NCI-H2029 (cell line): ENCODE measurements at regions not wholly inside any gene's neighbourhood (a gene's known extent, or its start where the extent isn't known, plus 50 kb on each side); places are given as distances from the start of the nearest gene placed in this dataset.

Experiments used
- DNase-seq: peaks from one replicate; lab custom pipeline; 2025; lab: John Stamatoyannopoulos, UW

DNA sequence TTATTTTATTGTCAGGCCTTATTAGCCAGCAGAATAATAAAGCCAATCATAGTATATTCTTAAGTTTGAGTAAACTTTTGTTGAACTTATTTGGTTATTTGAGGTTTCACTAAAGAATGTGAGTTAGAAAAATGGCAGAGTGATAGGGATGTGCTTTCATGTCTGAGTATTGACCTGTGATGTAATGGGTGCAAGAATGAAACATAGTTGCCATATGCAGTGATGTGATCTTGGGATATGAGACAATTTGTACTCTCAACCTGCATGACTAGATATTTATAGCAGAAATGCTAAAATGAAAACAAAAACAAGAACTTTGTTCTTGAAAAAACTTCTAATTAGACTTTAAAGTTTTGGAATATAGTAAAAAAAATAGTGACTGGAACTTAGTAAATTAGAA lies 97.9 kb downstream of the DISP1 start:
- no peak for DNase-seq

DNA sequence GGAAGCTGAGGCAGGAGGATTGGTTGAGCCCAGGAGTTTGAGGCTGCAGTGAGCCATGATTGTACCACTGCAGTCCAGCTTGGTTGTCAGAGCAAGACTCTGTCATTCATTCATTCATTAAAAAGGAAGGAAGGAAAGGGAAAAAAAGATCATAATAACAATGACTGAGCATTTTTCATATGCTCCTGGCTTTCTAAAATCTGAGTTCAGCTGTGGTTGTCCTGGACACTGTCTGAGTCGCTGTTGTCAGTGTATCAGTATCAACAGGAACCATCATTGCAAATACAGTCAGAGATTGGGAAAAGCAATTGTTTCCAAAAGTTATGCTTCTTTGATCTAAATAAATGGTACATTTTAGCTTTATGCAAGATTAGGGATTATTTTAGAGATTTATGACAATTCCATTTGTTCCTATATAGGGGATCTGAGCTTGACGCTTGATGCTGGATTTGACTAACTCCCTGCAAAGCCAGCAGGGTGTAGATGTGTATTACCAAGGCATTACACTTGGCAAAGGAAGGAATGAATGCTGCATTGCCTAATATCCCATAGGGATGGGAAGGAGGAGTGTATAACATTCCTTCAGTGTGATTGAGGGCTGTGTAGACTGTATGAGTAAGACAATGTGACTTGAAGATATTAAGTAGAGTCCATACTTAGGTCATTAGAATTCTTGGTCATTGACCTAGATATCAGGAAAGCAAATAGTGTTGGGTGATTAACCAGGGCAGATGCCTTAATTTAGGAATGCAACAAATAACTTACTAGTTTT lies 100.2 kb downstream of the DISP1 start:
- DNase-seq = no peak

DNA sequence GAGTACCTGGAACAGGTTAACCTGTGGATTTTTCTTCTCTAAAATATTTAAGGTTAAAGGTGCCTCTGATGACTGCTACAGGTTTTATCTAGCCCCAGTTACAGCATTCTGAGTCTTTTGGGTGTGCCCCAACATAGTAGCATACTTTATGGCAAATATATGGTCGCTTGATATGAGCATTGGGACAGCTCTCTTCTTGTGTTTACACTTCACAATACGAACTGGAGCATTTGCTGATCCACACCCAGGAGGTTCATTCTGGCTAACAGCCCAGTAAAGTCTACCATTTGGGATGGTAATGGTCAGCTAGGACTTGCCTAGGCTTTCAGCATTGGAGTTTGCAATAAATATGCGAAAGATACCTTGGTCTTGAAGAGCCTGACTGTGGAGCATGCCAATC lies 101.3 kb downstream of the DISP1 start:
- no peak for DNase-seq

DNA sequence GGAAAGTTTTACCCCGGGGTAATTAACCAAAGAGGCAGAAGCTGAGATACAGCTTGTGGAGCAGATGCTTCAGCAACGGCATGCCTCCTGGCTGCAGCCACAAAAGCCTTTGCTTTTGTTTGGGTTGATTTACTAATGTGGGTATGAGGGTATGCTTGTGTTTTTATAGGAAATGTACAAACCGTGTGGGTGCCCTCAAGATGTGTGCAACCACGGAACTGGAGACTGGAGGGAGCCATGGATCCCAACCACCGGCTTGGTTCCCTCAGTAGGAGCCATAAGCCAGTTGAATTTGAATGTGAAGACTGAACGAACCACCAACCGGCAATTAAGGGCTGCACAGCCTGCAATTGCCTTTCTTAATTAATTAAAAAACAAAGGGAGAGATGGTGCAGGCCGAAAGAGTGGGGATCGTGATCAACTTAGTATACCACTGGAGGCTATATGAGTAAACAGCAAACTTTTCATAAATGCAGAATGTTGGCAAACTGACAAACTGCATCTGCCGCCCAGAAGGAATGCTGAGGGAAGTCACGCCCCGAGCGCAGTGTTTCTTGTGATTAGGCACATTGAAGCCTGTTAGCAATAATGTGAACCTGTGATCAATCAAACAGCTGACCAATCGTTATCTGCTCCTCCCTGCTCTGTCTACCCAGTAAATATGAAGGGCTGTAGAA lies 104.1 kb downstream of the DISP1 start:
- no peak for DNase-seq

DNA sequence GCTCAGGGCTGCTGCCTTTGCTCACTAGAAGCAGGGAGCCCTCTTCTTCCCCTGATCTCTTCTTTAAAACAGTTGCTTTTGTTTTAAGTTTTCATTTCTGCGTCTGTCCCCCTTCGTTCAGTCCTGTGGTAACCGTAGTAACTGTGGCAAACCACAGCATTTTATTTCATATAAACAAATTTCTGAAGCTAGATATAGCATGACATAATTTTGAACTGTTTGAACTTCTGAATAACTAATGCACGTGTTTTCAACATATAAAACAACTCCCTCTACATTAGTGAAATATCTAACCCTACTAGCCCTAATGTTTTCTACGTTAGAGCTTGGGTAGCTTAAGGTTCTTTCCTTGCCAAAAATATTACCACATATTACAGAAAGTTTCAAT lies 104.6 kb downstream of the DISP1 start:
- no peak for DNase-seq

DNA sequence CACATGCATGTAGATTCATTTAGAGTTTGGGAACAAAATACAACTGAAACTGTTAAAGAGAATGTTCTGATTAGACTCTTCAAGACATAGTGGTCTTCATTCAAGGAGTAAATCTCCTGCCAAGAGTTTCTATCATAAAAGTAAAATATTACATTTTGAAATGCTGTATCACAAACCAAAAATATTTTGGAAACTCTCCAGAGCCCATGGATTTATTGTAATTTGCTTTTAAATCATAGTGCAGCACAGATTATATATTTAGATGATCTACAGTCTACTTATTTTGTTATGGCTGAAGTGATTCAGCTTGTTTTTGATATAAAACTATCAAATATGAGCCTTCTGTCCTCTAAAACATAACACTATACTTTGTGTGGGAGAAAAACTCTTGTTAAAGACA lies 105.3 kb downstream of the DISP1 start:
- no peak for DNase-seq

DNA sequence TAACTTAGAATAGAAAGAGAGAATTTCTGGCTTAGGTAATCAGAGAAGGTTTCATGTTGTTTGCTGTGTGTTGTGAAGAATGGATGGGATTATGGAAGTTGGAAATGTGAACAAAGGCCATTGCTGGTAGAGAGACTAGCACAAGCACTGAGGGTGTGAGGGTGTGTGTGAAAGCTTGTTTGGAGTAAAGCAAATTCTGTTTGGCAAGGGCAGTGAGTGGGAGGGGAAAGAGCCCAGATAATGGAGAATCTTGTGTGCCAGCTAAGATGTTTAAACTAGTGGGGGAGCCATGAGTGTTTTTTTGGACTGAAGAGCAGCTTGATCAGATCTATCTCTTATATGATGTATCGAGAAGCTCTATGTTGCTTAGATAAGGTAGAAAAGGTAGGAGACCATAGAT lies 107.1 kb downstream of the DISP1 start:
- DNase-seq = no peak

DNA sequence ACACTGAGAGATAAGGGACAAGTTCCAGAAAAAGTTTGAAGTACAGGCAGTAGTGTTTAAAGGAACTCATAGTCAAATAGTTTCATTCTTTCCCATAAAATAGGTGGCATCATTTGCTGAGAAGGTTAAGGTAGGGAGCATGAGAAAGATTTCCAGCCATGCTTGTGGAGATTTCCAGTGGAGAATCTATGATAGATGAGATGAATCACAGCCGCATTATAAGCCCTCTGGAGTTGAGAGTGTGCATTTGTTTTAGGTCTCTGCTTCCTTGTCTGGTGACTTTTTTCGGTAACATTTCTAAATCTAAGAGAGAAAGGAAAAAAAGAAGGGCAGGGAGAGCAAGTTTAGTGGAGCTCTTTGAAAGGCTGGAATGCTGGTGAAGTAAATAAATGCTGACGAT lies 108.7 kb downstream of the DISP1 start:
- no peak for DNase-seq

DNA sequence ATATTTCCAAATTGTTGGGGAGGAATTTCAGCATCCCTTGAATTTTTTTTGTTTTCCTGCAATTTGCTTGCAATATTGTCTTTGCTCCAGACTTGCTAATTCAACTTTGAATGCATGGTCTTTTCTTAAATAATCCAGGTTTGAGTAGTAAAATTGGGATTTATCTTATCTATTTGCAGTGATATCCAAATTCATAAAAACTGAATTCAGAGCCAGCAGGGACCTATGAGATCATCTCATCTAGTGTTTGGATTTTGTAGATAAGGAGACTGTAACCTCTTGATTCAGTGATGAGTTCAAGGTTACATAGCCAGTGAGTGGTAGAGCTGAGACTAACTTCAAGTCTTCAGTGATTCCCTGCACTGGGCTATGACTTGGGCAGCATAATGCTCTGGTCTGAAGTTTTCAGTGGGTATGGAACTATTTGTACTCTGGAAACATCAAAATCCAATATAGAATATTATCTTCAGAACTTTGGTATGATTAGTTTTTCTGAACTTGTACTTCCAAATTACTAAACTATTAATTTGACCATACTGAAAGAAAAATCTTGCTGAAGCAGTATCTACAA lies 109.4 kb downstream of the DISP1 start:
- DNase-seq = no peak

DNA sequence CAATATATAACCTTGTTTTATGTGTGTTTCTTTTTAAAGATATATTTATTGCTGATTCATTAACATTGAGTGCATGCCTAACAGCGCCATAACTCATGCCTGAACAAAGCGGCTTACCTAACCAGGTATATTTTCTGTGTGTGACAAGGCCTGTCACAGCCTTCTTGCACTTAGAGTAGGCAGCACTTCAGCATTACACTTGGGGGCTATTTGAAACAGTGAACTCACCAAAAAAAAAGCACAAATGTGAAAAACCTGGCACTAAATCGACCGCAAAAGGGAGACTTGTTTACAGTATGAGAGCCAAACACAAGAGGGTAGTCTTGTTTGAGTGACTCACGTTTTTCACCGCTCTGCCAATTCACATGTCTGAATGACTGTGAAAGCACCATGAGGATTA lies 111.7 kb downstream of the DISP1 start:
- peak; percentile 75 for DNase-seq

DNA sequence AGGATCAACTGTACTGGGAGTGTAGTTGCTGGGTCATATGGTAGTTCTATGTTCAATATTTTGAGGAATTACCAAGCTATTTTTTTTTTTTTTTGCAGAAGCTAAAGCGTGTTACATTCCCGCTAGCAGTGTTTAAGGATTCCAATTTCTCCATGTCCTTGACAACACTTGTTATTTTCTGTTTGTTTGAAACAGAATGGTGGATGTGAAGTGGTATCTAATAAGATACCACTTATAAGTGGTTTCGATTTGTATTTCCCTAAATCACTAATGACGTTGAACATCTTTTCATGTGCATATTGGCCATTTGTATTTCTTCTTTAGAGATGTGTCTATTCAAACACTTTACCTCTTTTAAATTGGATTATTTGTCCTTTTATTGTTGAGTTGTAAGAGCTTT lies 112.2 kb downstream of the DISP1 start:
- peak; percentile 58 for DNase-seq

DNA sequence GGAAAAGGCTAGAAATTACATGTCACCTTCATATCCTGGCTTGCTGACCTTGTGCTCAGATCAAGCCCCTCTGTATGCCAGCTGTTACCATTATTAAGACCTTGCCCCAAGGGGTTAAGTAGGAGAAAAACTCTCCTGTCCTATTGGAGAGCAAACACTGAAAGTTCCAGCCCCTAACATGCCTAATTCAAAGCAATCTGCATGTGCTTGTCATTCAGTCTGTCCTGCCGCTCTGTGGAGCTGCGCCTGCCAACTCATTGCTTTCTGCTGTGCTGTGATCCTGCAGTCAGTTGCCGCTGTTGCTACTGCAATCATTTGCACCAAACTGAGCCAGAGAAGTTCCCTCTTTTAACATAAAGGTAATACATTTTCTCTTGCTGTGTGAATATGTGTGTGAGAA lies 113.4 kb downstream of the DISP1 start:
- peak; percentile 65 for DNase-seq

DNA sequence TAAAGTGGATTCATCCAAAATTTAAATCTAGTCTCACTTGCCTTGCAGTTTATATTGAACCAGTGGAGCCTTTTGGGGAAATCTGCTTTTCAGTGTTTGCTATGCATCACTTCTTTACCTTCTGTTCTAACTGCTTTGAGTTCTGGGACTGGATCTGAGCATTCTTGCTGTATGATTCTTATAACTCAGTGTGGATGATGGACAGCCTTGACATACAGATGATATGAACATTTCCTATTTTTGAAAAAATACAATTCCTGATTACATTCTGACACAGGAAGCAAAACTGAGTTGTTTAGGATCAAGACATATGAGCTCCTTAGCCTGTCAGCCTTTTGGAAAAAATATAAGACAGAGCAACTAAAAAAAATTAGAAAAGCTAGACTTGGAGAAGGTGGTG lies 115.2 kb downstream of the DISP1 start:
- DNase-seq = no peak

DNA sequence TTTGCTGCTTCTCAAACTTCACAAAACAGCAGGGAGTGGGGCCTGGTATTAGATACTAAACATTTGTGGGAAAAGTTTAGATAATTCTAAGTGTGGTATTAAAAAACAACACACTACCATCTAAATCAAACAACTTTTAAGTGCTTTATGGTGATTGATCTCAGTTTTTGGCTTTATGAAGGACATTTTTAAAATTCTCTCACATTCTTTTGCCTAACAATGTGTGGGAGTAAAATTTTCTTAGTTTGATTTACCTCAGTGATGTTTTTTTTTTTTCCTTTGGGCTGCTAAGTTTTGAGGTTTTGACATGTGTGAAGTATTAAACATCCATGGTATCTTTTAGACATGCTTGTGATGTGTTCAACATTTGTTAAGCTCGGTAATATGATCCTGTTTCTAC lies 116.2 kb downstream of the DISP1 start:
- DNase-seq = no peak

DNA sequence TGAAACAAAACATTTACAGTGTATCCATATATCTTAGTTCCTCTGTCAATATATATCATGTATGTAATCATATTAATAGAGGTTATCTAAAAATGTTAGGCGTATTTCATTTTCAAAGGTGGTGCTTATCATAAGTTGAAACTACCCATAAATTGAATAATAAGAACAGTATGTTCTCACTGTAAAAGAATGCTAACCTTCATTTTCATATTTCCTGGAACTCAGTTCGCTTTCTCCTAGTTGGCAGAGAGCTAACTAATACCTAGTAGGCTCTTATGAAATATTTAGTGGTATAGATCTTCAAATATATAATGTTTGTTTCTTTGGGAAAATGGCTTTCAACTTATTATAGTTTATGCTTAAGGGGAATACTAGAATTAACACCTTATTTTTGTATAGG lies 118.4 kb downstream of the DISP1 start:
- DNase-seq = no peak

DNA sequence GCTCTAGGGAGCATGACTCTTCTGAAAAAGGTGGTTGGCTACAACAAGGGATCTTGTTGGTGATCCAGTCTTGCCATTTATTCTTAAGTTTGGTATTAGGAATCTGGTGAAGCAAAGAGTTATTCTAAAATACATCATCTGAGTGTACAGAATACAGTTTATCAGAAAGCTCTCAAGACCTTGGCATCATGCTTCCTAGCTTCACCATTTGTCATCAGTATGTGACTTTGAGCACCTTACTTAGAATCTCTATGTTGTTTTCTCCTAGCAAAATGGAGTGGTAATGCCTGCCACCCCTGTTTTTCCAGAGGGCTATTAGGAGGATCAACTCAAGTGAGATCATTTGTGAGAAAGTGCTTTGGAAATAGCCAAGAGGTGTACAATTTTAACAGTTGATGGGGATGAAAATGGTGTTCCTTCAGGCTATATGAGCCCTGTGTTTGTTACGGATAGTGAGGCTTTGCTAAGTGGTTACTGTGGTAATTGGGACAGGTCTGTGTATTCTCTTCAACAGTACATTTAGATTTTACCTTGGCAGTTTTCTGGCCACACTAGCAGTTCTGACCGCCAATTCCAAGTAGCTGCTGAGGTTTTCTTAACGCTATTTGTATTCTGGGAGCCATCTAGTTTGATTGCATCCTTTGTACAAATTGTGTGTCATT lies 120.5 kb downstream of the DISP1 start:
- no peak for DNase-seq

DNA sequence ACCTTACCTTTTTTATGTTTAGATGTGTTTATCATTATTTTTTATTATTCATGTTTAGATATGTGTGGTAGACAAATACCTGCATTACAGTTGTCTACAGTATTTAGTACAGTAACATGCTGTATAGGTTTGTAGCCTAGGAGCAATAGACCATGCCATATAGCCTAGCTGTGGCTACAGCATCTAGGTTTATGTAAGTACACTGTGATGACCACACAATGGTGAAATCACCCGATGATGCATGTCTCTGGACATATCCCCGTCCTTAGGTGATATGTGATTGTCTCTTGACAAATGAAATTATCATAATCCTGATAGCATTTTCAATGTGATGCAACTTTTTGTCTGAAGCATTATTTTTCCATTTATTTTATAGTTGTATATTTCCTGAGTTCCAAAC lies 121.2 kb downstream of the DISP1 start:
- DNase-seq = no peak

DNA sequence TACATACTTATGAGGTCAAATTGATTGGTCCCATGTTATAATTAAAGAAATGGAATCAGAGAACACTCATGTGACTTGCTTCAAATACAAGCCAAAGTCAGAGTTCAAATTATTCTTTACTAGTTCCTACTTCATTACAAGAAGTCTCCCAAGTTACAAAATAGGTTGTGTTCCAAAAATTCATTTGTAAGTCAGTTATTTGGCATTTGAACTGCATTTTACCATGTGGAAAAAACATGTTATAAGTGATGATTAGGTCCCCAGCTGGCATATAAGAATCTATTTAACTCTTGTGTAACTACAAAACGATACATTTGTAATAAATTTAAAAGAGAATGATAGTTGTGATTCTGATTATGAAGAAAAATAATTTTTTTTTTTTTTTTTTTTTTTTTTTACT lies 124.1 kb downstream of the DISP1 start:
- no peak for DNase-seq

DNA sequence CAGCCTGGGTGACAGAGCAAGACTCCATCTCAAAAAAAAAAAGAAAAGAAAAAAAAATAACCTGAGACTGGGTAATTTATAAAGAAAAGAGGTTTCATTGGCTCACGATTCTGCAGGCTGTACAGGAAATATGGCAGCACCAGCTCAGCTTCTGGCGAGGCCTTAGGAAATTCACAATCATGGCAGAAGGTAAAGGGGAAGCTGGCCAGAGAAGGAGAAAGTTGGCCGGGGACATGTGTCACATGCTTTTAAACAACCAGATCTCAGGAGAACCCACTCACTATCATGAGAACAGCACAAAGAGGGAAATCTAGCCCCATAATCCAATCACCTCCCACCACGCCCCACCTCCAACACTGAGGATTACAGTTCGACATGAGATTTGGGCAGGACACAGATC lies 125.3 kb downstream of the DISP1 start:
- DNase-seq = no peak

DNA sequence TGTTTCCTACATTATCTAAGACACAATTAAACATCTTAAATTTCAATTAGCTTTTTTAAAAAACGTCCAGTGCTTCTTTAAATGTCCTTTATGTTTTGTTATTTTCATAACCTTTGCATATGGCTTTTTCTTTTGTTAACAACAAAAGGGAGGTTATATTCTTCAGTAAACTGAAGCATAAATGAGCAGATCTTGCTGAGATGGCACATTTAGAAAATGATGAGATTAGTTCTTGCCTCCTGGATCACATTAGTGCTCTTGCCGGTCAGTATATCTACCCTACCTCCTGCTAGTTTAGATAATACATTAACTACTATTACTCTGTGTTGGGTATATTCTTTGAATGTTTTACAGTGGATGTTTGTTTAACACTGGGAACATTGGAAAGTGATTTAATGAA lies 126.1 kb downstream of the DISP1 start:
- DNase-seq = no peak

DNA sequence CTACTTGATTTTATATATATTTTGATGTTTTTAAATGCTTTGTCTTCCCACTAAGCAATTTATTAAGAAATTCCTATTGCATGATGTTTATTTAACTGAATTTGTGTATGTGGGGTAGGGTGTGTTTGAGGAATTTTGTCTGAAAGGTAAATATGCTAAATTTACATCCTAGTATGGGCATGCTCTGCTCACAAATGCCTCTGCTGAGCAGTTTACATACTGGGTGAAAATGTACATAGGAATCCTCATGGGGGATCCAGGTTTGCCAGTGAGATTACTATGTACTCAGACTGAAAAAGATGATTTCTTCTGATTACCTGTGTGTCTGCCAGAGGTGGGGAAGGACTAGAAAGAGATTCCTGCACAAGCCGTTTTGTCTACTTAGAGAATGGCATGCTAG lies 126.6 kb downstream of the DISP1 start:
- DNase-seq = no peak

DNA sequence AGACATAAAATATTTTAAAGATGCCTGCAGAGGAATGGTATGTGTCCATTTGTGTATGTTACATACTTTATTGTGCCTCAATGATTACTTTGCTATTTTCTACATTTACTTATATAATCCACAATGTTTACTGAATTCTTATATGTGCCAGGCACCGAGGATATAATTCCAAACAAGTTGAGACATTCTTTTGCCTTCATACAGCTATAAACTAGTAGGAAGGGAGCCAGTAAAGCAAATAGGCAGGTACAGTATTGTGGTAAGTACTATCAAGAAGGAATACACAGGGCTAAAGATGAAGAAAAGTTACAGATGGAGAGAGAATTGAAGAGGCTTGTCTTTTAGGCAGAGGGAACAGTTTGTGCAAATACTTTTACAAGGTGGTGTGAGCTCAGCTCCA lies 131.6 kb downstream of the DISP1 start:
- DNase-seq = no peak

DNA sequence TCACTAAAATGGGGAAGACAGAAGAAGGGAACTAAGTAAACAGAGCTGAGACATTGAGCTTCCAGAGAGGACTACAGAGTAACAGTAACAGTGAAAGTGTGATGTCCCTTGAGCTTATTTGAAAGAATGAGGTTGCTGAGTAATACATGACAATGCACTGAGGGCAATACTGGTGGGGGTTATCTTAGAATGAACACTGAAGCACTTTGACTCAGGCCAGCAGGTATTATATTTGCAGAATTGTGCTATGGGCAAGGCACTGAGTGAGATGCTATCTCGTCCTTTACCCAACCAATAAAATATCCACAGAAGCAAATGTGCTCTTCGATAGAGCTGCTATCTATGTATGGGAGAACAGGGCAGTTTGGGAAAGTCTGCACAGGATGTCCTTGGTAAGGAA lies 133.2 kb downstream of the DISP1 start:
- DNase-seq = no peak
